ENCODE measurements at regions not wholly inside any gene's neighbourhood (a gene's known extent, or its start where the extent isn't known, plus 50 kb on each side); places are given as distances from the start of the nearest gene placed in this dataset.
A peak's percentile ranks its signal among the peaks of the same experiment; 100 is the strongest.

DNA sequence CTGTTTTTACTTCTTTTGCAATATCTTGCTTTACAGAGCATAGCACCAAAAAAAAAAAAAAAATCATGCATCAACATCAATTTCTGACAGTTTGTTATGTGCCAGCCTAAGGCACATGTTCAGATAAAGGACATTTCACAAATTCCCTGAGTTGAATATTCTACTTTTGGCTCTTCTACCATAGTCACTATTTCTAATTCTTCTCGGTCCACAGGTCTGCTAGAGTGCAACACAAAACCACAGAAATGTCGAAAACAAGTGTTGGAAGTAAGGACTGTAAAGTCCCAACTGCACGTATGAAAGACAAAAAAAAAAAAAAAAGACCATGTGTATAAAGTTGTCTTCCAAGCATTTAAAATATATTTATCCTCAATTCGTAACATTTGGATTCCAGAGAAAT is 494.2 kb upstream of the INTU start:
- H3K9me2 ChIP-seq (replicated peaks; ENCODE audit: insufficient read depth, low read length) = no peaks in the 10 kb centered on the region
- H3K27me3 ChIP-seq (replicated peaks; ENCODE audit: insufficient read depth, low read length) = no peaks in the 10 kb centered on the region
- no peak overlapping the region for H3K9ac ChIP-seq (ENCODE audit: low read length)
- H2AFZ ChIP-seq (ENCODE audit: low read length) = no peak overlapping the region
- no peak overlapping the region for H3K4me3 ChIP-seq (ENCODE audit: low read length)
- no peak overlapping the region for H3K27ac ChIP-seq (ENCODE audit: low read length)
- H3K4me1 ChIP-seq (ENCODE audit: low read length) = peaks cover 7% of the 10 kb centered on the region; the same call in 1 of the 2 replicates
- no peaks in the 10 kb centered on the region for H3K9me3 ChIP-seq (replicated peaks; ENCODE audit: insufficient read depth, low read length)
- H4K20me1 ChIP-seq (ENCODE audit: insufficient read depth, low read length) = no peaks in the 10 kb centered on the region
- TF ChIP-seq EZH2phosphoT487 (IDR thresholded peaks at IDR 0.05; ENCODE audit: low read length) (no peak), EZH2 (optimal IDR thresholded peaks at IDR 0.05; ENCODE audit: low read depth, low read length) (no peak)
- TF ChIP-seq, protein P1, sequence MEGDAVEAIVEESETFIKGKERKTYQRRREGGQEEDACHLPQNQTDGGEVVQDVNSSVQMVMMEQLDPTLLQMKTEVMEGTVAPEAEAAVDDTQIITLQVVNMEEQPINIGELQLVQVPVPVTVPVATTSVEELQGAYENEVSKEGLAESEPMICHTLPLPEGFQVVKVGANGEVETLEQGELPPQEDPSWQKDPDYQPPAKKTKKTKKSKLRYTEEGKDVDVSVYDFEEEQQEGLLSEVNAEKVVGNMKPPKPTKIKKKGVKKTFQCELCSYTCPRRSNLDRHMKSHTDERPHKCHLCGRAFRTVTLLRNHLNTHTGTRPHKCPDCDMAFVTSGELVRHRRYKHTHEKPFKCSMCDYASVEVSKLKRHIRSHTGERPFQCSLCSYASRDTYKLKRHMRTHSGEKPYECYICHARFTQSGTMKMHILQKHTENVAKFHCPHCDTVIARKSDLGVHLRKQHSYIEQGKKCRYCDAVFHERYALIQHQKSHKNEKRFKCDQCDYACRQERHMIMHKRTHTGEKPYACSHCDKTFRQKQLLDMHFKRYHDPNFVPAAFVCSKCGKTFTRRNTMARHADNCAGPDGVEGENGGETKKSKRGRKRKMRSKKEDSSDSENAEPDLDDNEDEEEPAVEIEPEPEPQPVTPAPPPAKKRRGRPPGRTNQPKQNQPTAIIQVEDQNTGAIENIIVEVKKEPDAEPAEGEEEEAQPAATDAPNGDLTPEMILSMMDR (IDR thresholded peaks at IDR 0.05; ENCODE audit: low read length) = no peak
- H3K79me2 ChIP-seq (ENCODE audit: low read length) = no peaks in the 10 kb centered on the region
- H3K4me2 ChIP-seq (ENCODE audit: low read depth, low read length) = peak overlapping the region; percentile 9; the same call in 1 of the 2 replicates
- peak; percentile 57 for DNase-seq
- H3K36me3 ChIP-seq (replicated peaks; ENCODE audit: insufficient read depth, low read length) = no peaks in the 10 kb centered on the region
- H3F3A ChIP-seq (ENCODE audit: insufficient read depth, low read length) = no peaks in the 10 kb centered on the region

DNA sequence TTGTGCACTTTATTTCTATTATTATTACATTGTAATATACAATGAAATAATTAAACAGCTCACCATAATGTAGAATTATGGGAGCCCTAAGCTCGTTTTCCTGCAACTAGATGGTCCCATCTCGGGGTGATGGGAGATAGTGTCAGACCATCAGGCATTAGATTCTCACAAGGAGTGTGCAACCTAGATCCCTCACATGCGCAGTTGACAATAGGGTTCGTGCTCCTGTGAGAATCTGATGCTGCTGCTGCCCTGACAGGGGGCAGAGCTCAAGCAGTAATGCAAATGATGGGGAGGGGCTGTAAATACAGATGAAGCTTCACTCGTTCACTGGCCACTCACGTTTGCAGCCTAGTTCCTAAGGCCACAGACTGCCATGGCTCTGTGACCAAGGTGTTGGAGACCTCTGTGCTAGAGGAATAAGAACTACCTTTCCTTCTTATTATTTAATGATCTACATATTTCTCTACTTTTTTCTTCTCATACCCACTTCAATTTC is 492.9 kb upstream of the INTU start:
- H2AFZ ChIP-seq (ENCODE audit: low read length) = no peak overlapping the region
- no peak overlapping the region for H3K27ac ChIP-seq (ENCODE audit: low read length)
- no peak for TF ChIP-seq EZH2 (optimal IDR thresholded peaks at IDR 0.05; ENCODE audit: low read depth, low read length)
- TF ChIP-seq, protein P1 (IDR thresholded peaks at IDR 0.05; ENCODE audit: low read length) = no peak
- TF ChIP-seq EZH2phosphoT487 (IDR thresholded peaks at IDR 0.05; ENCODE audit: low read length) = no peak
- peaks cover 7% of the 10 kb centered on the region; the same call in 1 of the 2 replicates for H3K4me1 ChIP-seq (ENCODE audit: low read length)
- H3K9me3 ChIP-seq (replicated peaks; ENCODE audit: insufficient read depth, low read length) = no peaks in the 10 kb centered on the region
- H3K36me3 ChIP-seq (replicated peaks; ENCODE audit: insufficient read depth, low read length) = no peaks in the 10 kb centered on the region
- H3F3A ChIP-seq (ENCODE audit: insufficient read depth, low read length) = no peaks in the 10 kb centered on the region
- no peak overlapping the region for H3K4me3 ChIP-seq (ENCODE audit: low read length)
- no peaks in the 10 kb centered on the region for H3K79me2 ChIP-seq (ENCODE audit: low read length)
- H3K27me3 ChIP-seq (replicated peaks; ENCODE audit: insufficient read depth, low read length) = no peaks in the 10 kb centered on the region
- no peaks in the 10 kb centered on the region for H4K20me1 ChIP-seq (ENCODE audit: insufficient read depth, low read length)
- H3K4me2 ChIP-seq (ENCODE audit: low read depth, low read length) = no peak overlapping the region
- DNase-seq = no peak
- H3K9me2 ChIP-seq (replicated peaks; ENCODE audit: insufficient read depth, low read length) = no peaks in the 10 kb centered on the region
- H3K9ac ChIP-seq (ENCODE audit: low read length) = no peak overlapping the region

DNA sequence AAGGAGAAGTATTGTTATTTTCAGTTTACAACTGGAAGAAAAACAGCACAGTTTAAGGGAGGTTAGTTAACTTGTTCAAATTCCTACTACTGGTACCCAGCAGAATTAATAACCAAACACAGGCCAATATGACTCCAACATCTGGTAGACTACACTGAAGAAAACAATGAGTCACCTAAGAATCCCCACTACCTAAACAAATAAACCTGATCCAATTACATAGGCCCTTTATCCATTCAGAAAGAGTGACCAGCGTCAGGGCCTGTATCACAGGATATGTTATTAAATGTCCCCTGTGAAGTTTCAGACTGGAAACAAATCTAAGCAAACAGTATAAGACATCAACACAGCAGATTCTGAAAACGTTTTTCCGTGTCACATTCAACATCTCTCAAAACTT is 492.5 kb upstream of the INTU start:
- Histone ChIP-seq H3F3A (ENCODE audit: insufficient read depth, low read length) (no peaks in the 10 kb centered on the region), H3K9ac (ENCODE audit: low read length) (no peak overlapping the region), H3K4me1 (ENCODE audit: low read length) (peaks cover 7% of the 10 kb centered on the region; the same call in 1 of the 2 replicates), H3K9me2 (replicated peaks; ENCODE audit: insufficient read depth, low read length) (no peaks in the 10 kb centered on the region), H3K79me2 (ENCODE audit: low read length) (no peaks in the 10 kb centered on the region), H3K36me3 (replicated peaks; ENCODE audit: insufficient read depth, low read length) (no peaks in the 10 kb centered on the region), H2AFZ (ENCODE audit: low read length) (no peak overlapping the region), H4K20me1 (ENCODE audit: insufficient read depth, low read length) (no peaks in the 10 kb centered on the region), H3K9me3 (replicated peaks; ENCODE audit: insufficient read depth, low read length) (no peaks in the 10 kb centered on the region), H3K4me3 (ENCODE audit: low read length) (no peak overlapping the region), H3K27ac (ENCODE audit: low read length) (no peak overlapping the region), H3K4me2 (ENCODE audit: low read depth, low read length) (no peak overlapping the region), H3K27me3 (replicated peaks; ENCODE audit: insufficient read depth, low read length) (no peaks in the 10 kb centered on the region)
- TF ChIP-seq EZH2phosphoT487 (IDR thresholded peaks at IDR 0.05; ENCODE audit: low read length) = no peak
- TF ChIP-seq EZH2 (optimal IDR thresholded peaks at IDR 0.05; ENCODE audit: low read depth, low read length) = no peak
- TF ChIP-seq, protein P1 (IDR thresholded peaks at IDR 0.05; ENCODE audit: low read length) = no peak
- DNase-seq = no peak
